AG10803 (cell line): ENCODE measurements at regions not wholly inside any gene's neighbourhood (a gene's known extent, or its start where the extent isn't known, plus 50 kb on each side); places are given as distances from the start of the nearest gene placed in this dataset.
"Not testable (repeated sequence)": the region's sequence is repeated elsewhere in the genome, so short reads cannot be mapped to it uniquely, and the experiment has no call there.

Experiments
- DNase-seq: peaks from one replicate; pipeline ENCODE4 v3.0.0; 2010; ENCODE audit warnings: low read depth
- H3K4me3 ChIP-seq: 2 replicates; pipeline ENCODE4 v1.5.1; 2011; ENCODE audit warnings: mild to moderate bottlenecking, low read length, control low read depth
- CTCF ChIP-seq: conservative IDR thresholded peaks from 2 replicates; pipeline ENCODE4 v1.5.1; 2011; ENCODE audit warnings: mild to moderate bottlenecking, low read length, control low read depth, inconsistent platforms

DNA sequence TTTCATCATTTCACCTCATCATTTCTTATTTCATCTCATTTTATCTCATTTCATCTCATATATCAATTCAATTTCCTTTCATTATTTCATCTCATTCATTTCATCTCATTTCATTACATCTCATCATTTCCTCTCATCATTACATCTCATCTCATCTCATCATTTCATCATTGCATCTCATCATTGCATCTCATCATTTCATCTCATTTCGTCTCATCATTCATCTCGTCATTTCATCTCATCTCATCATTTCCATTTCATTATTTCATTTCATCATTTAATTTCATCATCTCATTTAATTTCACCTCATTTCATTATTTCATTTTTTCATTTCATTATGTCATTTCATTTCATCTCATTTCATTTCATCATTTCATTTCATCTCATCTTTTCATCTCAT, 168.5 kb upstream of the FAM72C start:
- not testable (repeated sequence) for H3K4me3 ChIP-seq, DNase-seq

GRCh38 chr1:144105006-144105405, 133.2 kb upstream of the FAM72C start:
- H3K4me3 ChIP-seq, DNase-seq: not testable (repeated sequence)

- DNase-seq = peak; percentile 9
- not testable (repeated sequence) for H3K4me3 ChIP-seq
These were observed 132.4 kb upstream of the FAM72C start for GRCh38 chr1:144104000-144104677.

- not testable (repeated sequence) for H3K4me3 ChIP-seq, DNase-seq
These were observed 131.5 kb upstream of the FAM72C start for GRCh38 chr1:144103156-144103880.

DNA sequence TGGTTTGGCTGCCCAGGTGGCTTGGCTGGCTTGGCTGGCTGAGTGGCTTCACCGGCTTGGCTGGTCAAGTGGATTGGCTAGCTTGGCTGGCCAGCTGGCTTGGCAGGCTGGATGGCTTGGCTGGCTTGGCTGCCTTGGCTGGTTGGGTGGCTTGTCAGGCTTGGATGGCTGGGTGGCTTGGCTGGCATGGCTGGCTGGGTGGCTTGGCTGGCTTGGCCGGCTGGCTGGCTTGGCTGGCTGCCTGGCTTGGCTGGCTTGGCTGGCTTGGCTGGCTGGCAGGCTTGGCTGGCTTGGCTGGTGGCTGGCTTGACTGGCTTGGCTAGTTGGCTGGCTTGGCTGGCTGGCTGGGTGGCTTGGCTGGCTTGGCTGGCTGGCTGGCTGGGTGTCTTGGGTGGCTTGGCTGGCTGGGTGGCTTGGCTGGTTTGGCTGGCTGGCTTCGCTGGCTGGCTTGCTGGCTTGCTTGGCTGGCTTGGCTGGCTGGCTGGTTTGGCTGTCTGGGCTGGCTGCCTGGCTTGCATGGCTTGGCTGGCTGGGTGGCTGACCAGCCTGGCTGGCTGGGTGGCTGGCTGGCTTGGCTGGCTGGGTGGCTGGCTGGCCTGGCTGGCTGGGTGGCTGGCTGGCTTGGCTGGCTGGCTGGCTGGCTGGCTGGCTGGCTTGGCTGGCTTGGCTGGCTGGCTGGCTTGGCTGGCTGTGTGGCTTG, 130.4 kb upstream of the FAM72C start:
- not testable (repeated sequence) for DNase-seq, H3K4me3 ChIP-seq

DNA sequence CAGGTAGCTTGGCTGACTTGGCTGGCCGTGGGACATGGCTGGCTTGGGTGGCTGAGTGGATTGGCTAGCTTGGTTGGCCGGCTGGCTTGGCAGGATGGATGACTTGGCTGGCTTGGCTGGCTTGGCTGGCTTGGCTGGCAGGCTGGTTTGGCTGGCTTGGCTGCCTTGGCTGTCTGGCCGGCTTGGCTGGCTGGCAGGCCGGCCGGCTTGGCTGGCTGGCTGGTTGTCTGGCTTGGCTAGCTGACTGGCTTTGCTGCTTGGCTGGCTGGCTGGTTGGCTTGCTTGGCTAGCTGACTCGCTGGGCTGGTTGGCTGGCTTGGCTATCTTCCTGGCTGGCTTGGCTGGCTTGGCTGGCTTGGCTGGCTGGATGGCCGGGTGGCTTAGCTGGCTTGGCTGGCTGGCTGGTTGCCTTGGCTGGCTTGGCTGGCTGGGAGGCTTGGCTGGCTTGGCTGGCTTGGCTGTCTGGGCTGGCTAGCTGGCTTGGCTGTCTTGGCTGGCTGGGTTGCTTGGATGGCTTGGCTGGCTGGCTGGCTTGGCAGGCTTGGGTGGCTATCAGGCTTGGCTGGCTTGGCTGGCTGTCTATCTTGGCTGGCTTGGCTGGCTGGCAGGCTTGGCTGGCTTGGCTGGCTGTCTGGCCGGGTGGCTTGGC, 129.7 kb upstream of the FAM72C start:
- no peak for TF ChIP-seq CTCF
- no peak overlapping the region for H3K4me3 ChIP-seq
- DNase-seq = peak; percentile 5

GRCh38 chr1:144077167-144077841, 105.5 kb upstream of the FAM72C start:
- peak; percentile 5 for DNase-seq
- peak overlapping the region; percentile 62 for H3K4me3 ChIP-seq

- not testable (repeated sequence) for DNase-seq
- peak overlapping the region; percentile 62 for H3K4me3 ChIP-seq
These were observed 104.9 kb upstream of the FAM72C start for GRCh38 chr1:144076646-144077045.

- H3K4me3 ChIP-seq, DNase-seq: not testable (repeated sequence)
These were observed 98.7 kb upstream of the FAM72C start for GRCh38 chr1:144070394-144071053.

DNA sequence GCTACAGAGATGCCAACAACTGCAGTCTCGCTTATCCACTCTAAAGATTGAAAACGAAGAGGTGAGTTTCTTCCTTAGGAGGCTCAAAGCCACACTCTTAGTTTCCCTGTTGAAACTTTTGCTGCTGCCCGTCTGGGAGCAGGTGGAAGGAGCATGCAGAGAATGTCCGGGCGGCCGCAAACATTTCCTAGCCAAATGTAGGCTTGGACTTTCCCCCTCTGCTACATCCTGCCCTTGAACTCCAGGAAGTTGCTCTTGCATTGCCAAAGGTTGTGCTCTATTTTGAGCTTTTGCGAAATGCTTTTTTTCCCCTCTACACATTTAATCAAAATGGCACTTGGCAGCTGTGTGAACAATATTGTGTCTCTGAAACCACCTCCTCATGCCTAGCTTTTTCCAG, 95.3 kb upstream of the FAM72C start:
- H3K4me3 ChIP-seq, DNase-seq: not testable (repeated sequence)

- not testable (repeated sequence) for DNase-seq, H3K4me3 ChIP-seq
These were observed 94.5 kb upstream of the FAM72C start for GRCh38 chr1:144066071-144066813.

- not testable (repeated sequence) for DNase-seq, H3K4me3 ChIP-seq
These were observed 93.7 kb upstream of the FAM72C start for GRCh38 chr1:144065299-144066060.

DNA sequence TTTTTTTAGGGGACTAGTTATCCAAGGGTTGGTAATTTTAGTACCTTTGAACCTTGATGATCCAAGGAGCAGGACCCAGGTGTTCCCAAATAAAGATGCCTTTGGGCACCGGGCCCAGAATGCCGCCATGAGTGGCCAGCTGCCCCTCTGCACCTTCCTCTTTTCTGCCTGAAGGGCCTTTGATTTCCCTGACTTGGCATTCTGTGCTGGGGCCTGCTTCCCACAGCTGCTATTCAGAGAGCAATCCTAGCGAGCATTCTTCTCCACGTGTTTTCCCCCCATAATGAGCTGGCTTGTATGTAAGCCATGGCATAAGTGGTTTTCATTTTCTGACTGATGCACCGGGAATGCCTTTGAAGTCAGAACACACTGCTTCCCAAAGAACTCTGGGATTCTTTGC, 77.6 kb upstream of the FAM72C start:
- not testable (repeated sequence) for DNase-seq, H3K4me3 ChIP-seq

- H3K4me3 ChIP-seq, DNase-seq: not testable (repeated sequence)
These were observed 74.9 kb upstream of the FAM72C start for GRCh38 chr1:144046645-144047044.
